Thoracic aorta (tissue), 2 donors: ENCODE measurements at regions not wholly inside any gene's neighbourhood (a gene's known extent, or its start where the extent isn't known, plus 50 kb on each side); places are given as distances from the start of the nearest gene placed in this dataset.

ENCODE experiments used
- ATAC-seq: fragments of 150-250 bp; one replicate; pipeline ENCODE4 v1.8.0; 2017; ENCODE audit warnings: low read depth; ENCODE audit not compliant: insufficient number of reproducible peaks, low FRiP score
- DNase-seq: peaks from one replicate; pipeline ENCODE4 v3.0.0-alpha.2; 2020; ENCODE audit warnings: low spot score
- H3K27ac ChIP-seq, 2 donors: fragments of 200-600 bp; sonication (generic); 1 replicate in 1 of 2; 2 replicates in 1 of 2; pipeline ENCODE4 v1.5.1; 2016; ENCODE audit warnings: mild to moderate bottlenecking in 2 of 2, moderate library complexity in 2 of 2
- H3K27me3 ChIP-seq: fragments of 200-600 bp; sonication (generic); replicated peaks from 2 replicates; pipeline ENCODE4 v1.6.0; 2016; ENCODE audit warnings: mild to moderate bottlenecking; ENCODE audit not compliant: insufficient read depth
- H3K36me3 ChIP-seq: fragments of 200-600 bp; sonication (generic); one replicate; pipeline ENCODE4 v1.5.1; 2016
- H3K4me1 ChIP-seq, 2 donors: fragments of 200-600 bp; sonication (generic); 1 replicate in 1 of 2; 2 replicates in 1 of 2; pipeline versions ENCODE4 v1.5.1 to v1.6.0; 2016; ENCODE audit warnings: low read depth in 2 of 2, mild to moderate bottlenecking in 1 of 2; ENCODE audit not compliant: control insufficient read depth in 1 of 2
- H3K4me3 ChIP-seq: fragments of 200-600 bp; sonication (generic); 2 replicates; pipeline ENCODE4 v1.5.1; 2016; ENCODE audit warnings: mild to moderate bottlenecking
- H3K9me3 ChIP-seq: fragments of 200-600 bp; sonication (generic); 2 replicates; pipeline ENCODE4 v1.5.1; 2016
- CTCF ChIP-seq: fragments of 200-600 bp; sonication (generic); IDR thresholded peaks from one replicate; pipeline ENCODE4 v1.5.1; 2019; ENCODE audit warnings: antibody characterized with exemption

GRCh38 chr4:184306949-184307348 lies 89.3 kb upstream of the ENPP6 start:
- ATAC-seq, result no peak
- peaks cover 2% of the 10 kb centered on the region for H3K9me3 ChIP-seq
- TF ChIP-seq CTCF, result no peak

GRCh38 chr4:184306470-184306869 lies 88.8 kb upstream of the ENPP6 start:
- H3K36me3 ChIP-seq, result no peaks in the 10 kb centered on the region
- H3K4me1 ChIP-seq, result peaks cover 0 to 8% of the 10 kb centered on the region in 2 donors
- no peak overlapping the region for H3K27ac ChIP-seq

More at GRCh38 chr4:184306949-184307348, 89.3 kb upstream of the ENPP6 start:
- no peaks in the 10 kb centered on the region for H3K27me3 ChIP-seq
- H3K27ac ChIP-seq, result no peak overlapping the region
- peaks cover 0 to 8% of the 10 kb centered on the region in 2 donors for H3K4me1 ChIP-seq
- no peak for DNase-seq
- H3K36me3 ChIP-seq, result no peaks in the 10 kb centered on the region
- H3K4me3 ChIP-seq, result no peak overlapping the region

GRCh38 chr4:184300816-184301215 lies 83.1 kb upstream of the ENPP6 start:
- no peaks in the 10 kb centered on the region for H3K36me3 ChIP-seq
- TF ChIP-seq CTCF, result no peak
- H3K4me1 ChIP-seq, result no peaks in the 10 kb centered on the region
- H3K9me3 ChIP-seq, result peaks cover 2% of the 10 kb centered on the region
- H3K4me3 ChIP-seq, result no peak overlapping the region
- no peak for ATAC-seq
- DNase-seq, result no peak
- H3K27ac ChIP-seq, result no peak overlapping the region
- H3K27me3 ChIP-seq, result no peaks in the 10 kb centered on the region

More at GRCh38 chr4:184306470-184306869, 88.8 kb upstream of the ENPP6 start:
- DNase-seq (no peak), ATAC-seq (no peak)
- peaks cover 2% of the 10 kb centered on the region for H3K9me3 ChIP-seq
- TF ChIP-seq CTCF, result no peak
- H3K4me3 ChIP-seq, result no peak overlapping the region
- no peaks in the 10 kb centered on the region for H3K27me3 ChIP-seq

- DNase-seq, result no peak
- no peaks in the 10 kb centered on the region for H3K4me1 ChIP-seq
- H3K27me3 ChIP-seq, result no peaks in the 10 kb centered on the region
- no peaks in the 10 kb centered on the region for H3K36me3 ChIP-seq
- TF ChIP-seq CTCF, result no peak
- no peak overlapping the region for H3K27ac ChIP-seq
- no peak overlapping the region for H3K4me3 ChIP-seq
- peaks cover 3% of the 10 kb centered on the region for H3K9me3 ChIP-seq
- ATAC-seq, result no peak
These were observed 80.6 kb upstream of the ENPP6 start for GRCh38 chr4:184298254-184298653.

- Histone ChIP-seq H3K4me3 (no peak overlapping the region), H3K9me3 (peaks cover 3% of the 10 kb centered on the region), H3K36me3 (no peaks in the 10 kb centered on the region), H3K27me3 (no peaks in the 10 kb centered on the region), H3K4me1 (no peaks in the 10 kb centered on the region), H3K27ac (no peak overlapping the region)
- no peak for ATAC-seq
- no peak for DNase-seq
- TF ChIP-seq CTCF, result no peak
These were observed 77.5 kb upstream of the ENPP6 start for GRCh38 chr4:184295206-184295605.
